Panc1 (cell line): ENCODE measurements at regions not wholly inside any gene's neighbourhood (a gene's known extent, or its start where the extent isn't known, plus 50 kb on each side); places are given as distances from the start of the nearest gene placed in this dataset.

Source experiments
- ATAC-seq: fragments of 200-7000 bp; cut with Tn5 transposase; 2 replicates; pipeline ENCODE4 v1.9.1; 2020; ENCODE audit warnings: mild to moderate bottlenecking, moderate library complexity
- BruUV-seq: library from RNA; stranded (reverse); fragments of 400-500 nt; replicated peaks from 2 replicates; lab custom pipeline; 2021; lab: Mats Ljungman, UMichigan
- CTCF ChIA-PET: fragments of 300-600 bp; sonication (Branson Sonifier 250); formaldehyde crosslinking; loops from one replicate; lab custom pipeline; 2022; ENCODE audit warnings: antibody characterized with exemption; lab: Charles Lee
- POLR2A ChIA-PET: fragments of 300-600 bp; sonication (Branson Sonifier 250); formaldehyde crosslinking; loops from one replicate; lab custom pipeline; 2022; ENCODE audit warnings: antibody characterized with exemption; lab: Charles Lee
- DNase-seq: peaks from one replicate; pipeline ENCODE4 v3.0.0-alpha.2; 2010; ENCODE audit warnings: low read depth, low spot score
- H3K27ac ChIP-seq: 2 replicates; pipeline ENCODE4 v1.5.1; 2011; ENCODE audit warnings: mild to moderate bottlenecking, low read length, inconsistent platforms
- H3K27me3 ChIP-seq: fragments of 200-500 bp; sonication (Bioruptor generic); 2 replicates; pipeline ENCODE4 v1.6.0; 2014; ENCODE audit warnings: low read length, inconsistent platforms; ENCODE audit not compliant: control insufficient read depth, insufficient read depth
- H3K36me3 ChIP-seq: fragments of 200-500 bp; sonication (Bioruptor generic); 2 replicates; pipeline ENCODE4 v1.5.1; 2014; ENCODE audit warnings: inconsistent platforms, mild to moderate bottlenecking, low read length, moderate library complexity; ENCODE audit not compliant: control insufficient read depth, insufficient read depth
- H3K4me1 ChIP-seq: 2 replicates; pipeline ENCODE4 v1.5.1; 2011; ENCODE audit warnings: inconsistent platforms, mild to moderate bottlenecking, low read length, moderate library complexity; ENCODE audit not compliant: control insufficient read depth, insufficient read depth
- H3K4me3 ChIP-seq, 2 experiments: 2 replicates each; pipeline ENCODE4 v1.5.1; 2011 to 2012; ENCODE audit warnings: low read depth in 2 of 2, low read length in 2 of 2, mild to moderate bottlenecking in 2 of 2, inconsistent platforms in 1 of 2, moderate library complexity in 1 of 2
- H3K9me3 ChIP-seq: fragments of 200-500 bp; sonication (Bioruptor generic); 2 replicates; pipeline ENCODE4 v1.5.1; 2014; ENCODE audit warnings: low read depth, mild to moderate bottlenecking, inconsistent platforms, low read length, moderate library complexity; ENCODE audit not compliant: control insufficient read depth, insufficient read depth
- POLR2AphosphoS5 ChIP-seq: IDR thresholded peaks from 2 replicates; pipeline ENCODE4 v1.6.1; 2012; ENCODE audit warnings: mild to moderate bottlenecking, low read depth, low read length, moderate library complexity
- SIN3A ChIP-seq: IDR thresholded peaks from 2 replicates; pipeline ENCODE4 v1.6.1; 2012; ENCODE audit warnings: low read depth, mild to moderate bottlenecking, low read length, moderate library complexity, borderline replicate concordance; ENCODE audit not compliant: insufficient read depth
- TCF7L2 ChIP-seq: IDR thresholded peaks from 2 replicates; pipeline ENCODE4 v1.6.1; 2011; ENCODE audit warnings: mild to moderate bottlenecking, low read depth, low read length, inconsistent platforms
- in situ Hi-C: cut with HindIII; loops from 2 replicates; pipeline ENCODE4 v1.10.0; 2016; ENCODE audit warnings: low sequenced_read_pairs, low pct_unique_long_range_greater_than_20kb
- intact Hi-C: fragments of 100-400 bp; cut with micrococcal nuclease; formaldehyde crosslinking; loops from one replicate; pipeline ENCODE4 v1.10.0; 2022; ENCODE audit not compliant: unreplicated experiment
- TF ChIP-seq, protein P1 (sequence below), 2 experiments: IDR thresholded peaks; 2 replicates each; pipeline ENCODE4 v1.6.1; 2011 to 2012; ENCODE audit warnings: low read depth in 2 of 2, control low read depth in 1 of 2, low read length in 1 of 2, mild to moderate bottlenecking in 1 of 2, moderate library complexity in 1 of 2; ENCODE audit not compliant: insufficient read depth in 1 of 2
- TF ChIP-seq, protein P2 (sequence below): fragments of 450-650 bp; IDR thresholded peaks from 2 replicates; pipeline ENCODE4 v1.5.1; 2017; ENCODE audit warnings: mild to moderate bottlenecking

DNA sequence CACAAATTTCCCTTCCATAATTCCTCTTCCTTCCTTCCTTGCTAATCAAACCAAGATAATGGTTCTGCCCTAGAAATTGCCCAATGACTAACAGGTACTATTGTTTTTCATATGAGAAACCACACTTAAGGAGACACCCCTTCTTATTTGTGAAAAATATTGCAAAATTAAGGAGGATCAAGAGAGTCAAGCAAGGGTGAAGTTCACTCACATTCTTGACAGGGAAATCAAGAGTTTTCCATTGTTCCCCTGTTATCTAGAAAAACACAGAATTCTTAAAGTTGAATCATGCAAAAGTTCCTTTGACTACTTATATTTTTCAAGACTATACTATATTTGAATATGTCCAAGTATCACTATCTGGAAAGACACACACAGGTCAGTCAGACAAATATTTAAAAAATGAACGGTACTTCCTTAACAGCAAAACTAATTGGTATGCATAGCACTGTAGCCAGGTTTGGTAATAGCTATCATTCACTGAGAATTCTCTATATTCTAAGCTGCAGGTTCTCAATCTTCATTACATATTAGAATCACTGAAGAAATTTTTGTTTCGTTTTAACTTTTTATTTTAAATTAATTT, 897.2 kb downstream of the DIAPH3 start:
- ChIA-PET POLR2A (no interaction called here), CTCF (no interaction called here)
- in situ Hi-C loops, result no loop called here
- H3K4me3 ChIP-seq, result no peak overlapping the region
- H3K36me3 ChIP-seq, result no peaks in the 10 kb centered on the region
- intact Hi-C loops, result no loop called here
- DNase-seq (no peak), ATAC-seq (no peak)
- no peaks in the 10 kb centered on the region for H3K9me3 ChIP-seq
- no TSS peak for BruUV-seq
- H3K27me3 ChIP-seq, result no peaks in the 10 kb centered on the region
- H3K4me1 ChIP-seq, result no peaks in the 10 kb centered on the region
- H3K27ac ChIP-seq, result no peak overlapping the region
- TF ChIP-seq, protein P1, sequence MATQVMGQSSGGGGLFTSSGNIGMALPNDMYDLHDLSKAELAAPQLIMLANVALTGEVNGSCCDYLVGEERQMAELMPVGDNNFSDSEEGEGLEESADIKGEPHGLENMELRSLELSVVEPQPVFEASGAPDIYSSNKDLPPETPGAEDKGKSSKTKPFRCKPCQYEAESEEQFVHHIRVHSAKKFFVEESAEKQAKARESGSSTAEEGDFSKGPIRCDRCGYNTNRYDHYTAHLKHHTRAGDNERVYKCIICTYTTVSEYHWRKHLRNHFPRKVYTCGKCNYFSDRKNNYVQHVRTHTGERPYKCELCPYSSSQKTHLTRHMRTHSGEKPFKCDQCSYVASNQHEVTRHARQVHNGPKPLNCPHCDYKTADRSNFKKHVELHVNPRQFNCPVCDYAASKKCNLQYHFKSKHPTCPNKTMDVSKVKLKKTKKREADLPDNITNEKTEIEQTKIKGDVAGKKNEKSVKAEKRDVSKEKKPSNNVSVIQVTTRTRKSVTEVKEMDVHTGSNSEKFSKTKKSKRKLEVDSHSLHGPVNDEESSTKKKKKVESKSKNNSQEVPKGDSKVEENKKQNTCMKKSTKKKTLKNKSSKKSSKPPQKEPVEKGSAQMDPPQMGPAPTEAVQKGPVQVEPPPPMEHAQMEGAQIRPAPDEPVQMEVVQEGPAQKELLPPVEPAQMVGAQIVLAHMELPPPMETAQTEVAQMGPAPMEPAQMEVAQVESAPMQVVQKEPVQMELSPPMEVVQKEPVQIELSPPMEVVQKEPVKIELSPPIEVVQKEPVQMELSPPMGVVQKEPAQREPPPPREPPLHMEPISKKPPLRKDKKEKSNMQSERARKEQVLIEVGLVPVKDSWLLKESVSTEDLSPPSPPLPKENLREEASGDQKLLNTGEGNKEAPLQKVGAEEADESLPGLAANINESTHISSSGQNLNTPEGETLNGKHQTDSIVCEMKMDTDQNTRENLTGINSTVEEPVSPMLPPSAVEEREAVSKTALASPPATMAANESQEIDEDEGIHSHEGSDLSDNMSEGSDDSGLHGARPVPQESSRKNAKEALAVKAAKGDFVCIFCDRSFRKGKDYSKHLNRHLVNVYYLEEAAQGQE (IDR thresholded peaks at IDR 0.05; ENCODE audit: insufficient read depth in 1 of 2, low read depth in 2 of 2, low read length in 1 of 2), result no peak
- TF ChIP-seq, protein P2, sequence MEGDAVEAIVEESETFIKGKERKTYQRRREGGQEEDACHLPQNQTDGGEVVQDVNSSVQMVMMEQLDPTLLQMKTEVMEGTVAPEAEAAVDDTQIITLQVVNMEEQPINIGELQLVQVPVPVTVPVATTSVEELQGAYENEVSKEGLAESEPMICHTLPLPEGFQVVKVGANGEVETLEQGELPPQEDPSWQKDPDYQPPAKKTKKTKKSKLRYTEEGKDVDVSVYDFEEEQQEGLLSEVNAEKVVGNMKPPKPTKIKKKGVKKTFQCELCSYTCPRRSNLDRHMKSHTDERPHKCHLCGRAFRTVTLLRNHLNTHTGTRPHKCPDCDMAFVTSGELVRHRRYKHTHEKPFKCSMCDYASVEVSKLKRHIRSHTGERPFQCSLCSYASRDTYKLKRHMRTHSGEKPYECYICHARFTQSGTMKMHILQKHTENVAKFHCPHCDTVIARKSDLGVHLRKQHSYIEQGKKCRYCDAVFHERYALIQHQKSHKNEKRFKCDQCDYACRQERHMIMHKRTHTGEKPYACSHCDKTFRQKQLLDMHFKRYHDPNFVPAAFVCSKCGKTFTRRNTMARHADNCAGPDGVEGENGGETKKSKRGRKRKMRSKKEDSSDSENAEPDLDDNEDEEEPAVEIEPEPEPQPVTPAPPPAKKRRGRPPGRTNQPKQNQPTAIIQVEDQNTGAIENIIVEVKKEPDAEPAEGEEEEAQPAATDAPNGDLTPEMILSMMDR, result no peak
- no peak for TF ChIP-seq TCF7L2
- no peak for TF ChIP-seq SIN3A
- no peak for TF ChIP-seq POLR2AphosphoS5

DNA sequence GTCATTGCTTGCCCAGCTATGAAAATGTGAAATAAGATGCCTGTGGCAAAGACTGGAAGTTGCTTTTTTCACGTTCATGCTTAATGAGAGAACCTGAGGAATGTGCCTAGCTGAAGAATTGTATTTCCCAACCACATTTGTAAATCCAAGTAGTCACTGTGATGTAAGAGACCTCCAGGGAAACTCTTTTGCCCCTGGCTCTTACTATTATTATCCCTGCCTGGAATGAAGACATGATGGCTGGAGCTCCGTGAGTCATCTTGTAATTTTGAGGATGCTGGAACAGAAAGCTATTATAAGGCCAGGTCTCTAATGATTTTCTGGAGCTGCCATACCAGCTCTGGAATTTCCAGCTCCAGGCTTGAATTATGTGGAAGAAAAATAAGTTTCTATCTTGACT, 894.3 kb downstream of the DIAPH3 start:
- H3K9me3 ChIP-seq, result no peaks in the 10 kb centered on the region
- H3K27me3 ChIP-seq, result no peaks in the 10 kb centered on the region
- POLR2A ChIA-PET, result no interaction called here
- TF ChIP-seq SIN3A, result no peak
- TF ChIP-seq, protein P2, result no peak
- no peak for TF ChIP-seq TCF7L2
- TF ChIP-seq POLR2AphosphoS5, result no peak
- TF ChIP-seq, protein P1 (IDR thresholded peaks at IDR 0.05; ENCODE audit: insufficient read depth in 1 of 2, low read depth in 2 of 2, low read length in 1 of 2), result no peak
- no peak overlapping the region for H3K4me3 ChIP-seq
- DNase-seq, result no peak
- CTCF ChIA-PET, result no interaction called here
- no peak for ATAC-seq
- intact Hi-C loops, result no loop called here
- BruUV-seq, result no TSS peak
- H3K27ac ChIP-seq, result no peak overlapping the region
- in situ Hi-C loops, result no loop called here
- no peaks in the 10 kb centered on the region for H3K4me1 ChIP-seq
- no peaks in the 10 kb centered on the region for H3K36me3 ChIP-seq
